ENCODE measurements at regions not wholly inside any gene's neighbourhood (a gene's known extent, or its start where the extent isn't known, plus 50 kb on each side); places are given as distances from the start of the nearest gene placed in this dataset.

- TF ChIP-seq POLR2A (IDR thresholded peaks at IDR 0.05) (no peak), CTCF (IDR thresholded peaks at IDR 0.05) (no peak)
Observed at GRCh38 chr3:139728414-139728813, 50.6 kb upstream of the NMNAT3 start.

Data from tibial nerve (tissue), 3 donors.